ENCODE measurements at regions not wholly inside any gene's neighbourhood (a gene's known extent, or its start where the extent isn't known, plus 50 kb on each side); places are given as distances from the start of the nearest gene placed in this dataset.

DNA sequence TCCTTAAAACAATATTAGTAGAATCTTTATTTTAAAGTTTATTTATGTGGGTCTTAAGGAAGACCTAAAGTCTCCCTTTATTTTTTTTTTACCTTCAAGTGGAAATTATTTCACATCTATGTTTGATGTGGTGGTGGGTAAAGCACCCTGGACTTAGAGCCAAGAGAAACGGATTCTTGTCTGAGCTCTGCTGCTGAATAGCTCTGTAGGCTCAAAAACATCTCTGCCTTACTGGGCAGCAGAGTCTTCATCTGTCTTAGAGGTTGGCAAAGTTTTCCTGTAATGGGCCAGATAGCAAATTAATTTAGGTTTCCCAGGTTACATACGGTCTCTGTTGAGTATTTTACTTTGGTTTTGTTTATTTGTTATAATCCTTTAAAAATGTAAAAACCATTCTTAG lies 136.5 kb downstream of the CEP135 start:
- Histone ChIP-seq H3K9me3 (ENCODE audit: control insufficient read depth, low read length) (no peaks in the 10 kb centered on the region), H3K4me3 (ENCODE audit: insufficient read depth, low read depth, low read length) (no peak overlapping the region), H3K27me3 (ENCODE audit: control insufficient read depth, insufficient read depth, low read length, poor library complexity, severe bottlenecking) (no peaks in the 10 kb centered on the region), H3K27ac (ENCODE audit: insufficient read depth, low read depth, low read length, poor library complexity, severe bottlenecking) (no peak overlapping the region), H3K4me1 (ENCODE audit: control insufficient read depth, insufficient read depth, low read length) (peaks cover 20% of the 10 kb centered on the region), H3K36me3 (ENCODE audit: control insufficient read depth, insufficient read depth, low read length) (no peaks in the 10 kb centered on the region)
- 47 to 62% methylated on average over 2 of the region's 2 CpGs for WGBS, 2 experiments

DNA sequence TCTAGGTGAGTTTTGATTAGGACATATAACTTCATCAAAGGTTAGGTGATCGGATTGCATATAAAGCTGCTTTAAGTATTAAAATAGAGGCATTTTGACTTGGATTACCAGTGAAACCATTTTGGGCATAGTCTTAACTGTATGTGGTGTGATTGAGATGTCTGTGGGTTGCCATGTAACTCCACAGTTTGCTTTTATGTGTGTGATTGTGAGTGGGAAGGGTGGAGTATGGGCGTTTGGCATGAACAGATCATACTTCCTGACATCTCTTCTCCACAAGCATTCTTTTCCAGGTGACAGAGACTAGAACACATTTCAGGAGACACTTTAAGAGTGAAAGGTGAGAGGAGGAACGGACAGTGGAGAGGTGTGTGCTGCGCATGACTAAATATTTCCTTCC lies 136.1 kb downstream of the CEP135 start:
- Histone ChIP-seq H3K4me1 (ENCODE audit: control insufficient read depth, insufficient read depth, low read length) (peaks cover 20% of the 10 kb centered on the region), H3K27me3 (ENCODE audit: control insufficient read depth, insufficient read depth, low read length, poor library complexity, severe bottlenecking) (no peaks in the 10 kb centered on the region), H3K36me3 (ENCODE audit: control insufficient read depth, insufficient read depth, low read length) (no peaks in the 10 kb centered on the region), H3K4me3 (ENCODE audit: insufficient read depth, low read depth, low read length) (no peak overlapping the region), H3K9me3 (ENCODE audit: control insufficient read depth, low read length) (no peaks in the 10 kb centered on the region), H3K27ac (ENCODE audit: insufficient read depth, low read depth, low read length, poor library complexity, severe bottlenecking) (no peak overlapping the region)
- 84% methylated on average over 3 to 4 of the region's 4 CpGs for WGBS, 2 experiments

Measured in ectodermal cell (in vitro differentiated cells).